ENCODE measurements at regions not wholly inside any gene's neighbourhood (a gene's known extent, or its start where the extent isn't known, plus 50 kb on each side); places are given as distances from the start of the nearest gene placed in this dataset.

GRCh38 chr6:98576791-98577190 lies 257.6 kb upstream of the POU3F2 start:
- no peaks in the 10 kb centered on the region for H3K79me2 ChIP-seq (ENCODE audit: insufficient read depth, low read depth)
- H2AFZ ChIP-seq (ENCODE audit: low read depth), result no peak overlapping the region
- H3K4me1 ChIP-seq (ENCODE audit: low read depth, poor library complexity, severe bottlenecking), result no peaks in the 10 kb centered on the region
- H3K36me3 ChIP-seq (ENCODE audit: insufficient read depth), result no peaks in the 10 kb centered on the region
- H3K27me3 ChIP-seq (ENCODE audit: insufficient read depth, low read depth), result no peaks in the 10 kb centered on the region
- no peak overlapping the region for H3K27ac ChIP-seq
- no peaks in the 10 kb centered on the region for H4K20me1 ChIP-seq (ENCODE audit: insufficient read depth)
- no peak overlapping the region for H3K9ac ChIP-seq
- H3K4me3 ChIP-seq (IDR thresholded peaks at IDR 0.05; ENCODE audit: insufficient read depth, low read depth, low read length), result no peak overlapping the region
- TF ChIP-seq CTCF (conservative IDR thresholded peaks at IDR 0.05; ENCODE audit: low read depth, low read length), result no peak
- H3K4me2 ChIP-seq, result no peak overlapping the region

- H3K36me3 ChIP-seq (ENCODE audit: insufficient read depth), result no peaks in the 10 kb centered on the region
- no peak overlapping the region for H3K27ac ChIP-seq
- no peaks in the 10 kb centered on the region for H4K20me1 ChIP-seq (ENCODE audit: insufficient read depth)
- H3K27me3 ChIP-seq (ENCODE audit: insufficient read depth, low read depth), result no peaks in the 10 kb centered on the region
- no peak overlapping the region for H3K9ac ChIP-seq
- no peaks in the 10 kb centered on the region for H3K4me1 ChIP-seq (ENCODE audit: low read depth, poor library complexity, severe bottlenecking)
- no peak overlapping the region for H2AFZ ChIP-seq (ENCODE audit: low read depth)
- H3K4me2 ChIP-seq, result no peak overlapping the region
- no peaks in the 10 kb centered on the region for H3K79me2 ChIP-seq (ENCODE audit: insufficient read depth, low read depth)
- no peak for TF ChIP-seq CTCF (conservative IDR thresholded peaks at IDR 0.05; ENCODE audit: low read depth, low read length)
- H3K4me3 ChIP-seq (IDR thresholded peaks at IDR 0.05; ENCODE audit: insufficient read depth, low read depth, low read length), result no peak overlapping the region
These were observed 256.4 kb upstream of the POU3F2 start for GRCh38 chr6:98578016-98578415.

GRCh38 chr6:98579079-98579478 lies 255.3 kb upstream of the POU3F2 start:
- H3K9ac ChIP-seq, result no peak overlapping the region
- no peak overlapping the region for H2AFZ ChIP-seq (ENCODE audit: low read depth)
- H3K27me3 ChIP-seq (ENCODE audit: insufficient read depth, low read depth), result no peaks in the 10 kb centered on the region
- H3K79me2 ChIP-seq (ENCODE audit: insufficient read depth, low read depth), result no peaks in the 10 kb centered on the region
- H4K20me1 ChIP-seq (ENCODE audit: insufficient read depth), result no peaks in the 10 kb centered on the region
- H3K4me1 ChIP-seq (ENCODE audit: low read depth, poor library complexity, severe bottlenecking), result no peaks in the 10 kb centered on the region
- H3K36me3 ChIP-seq (ENCODE audit: insufficient read depth), result no peaks in the 10 kb centered on the region
- no peak overlapping the region for H3K4me2 ChIP-seq
- H3K4me3 ChIP-seq (IDR thresholded peaks at IDR 0.05; ENCODE audit: insufficient read depth, low read depth, low read length), result no peak overlapping the region
- TF ChIP-seq CTCF (conservative IDR thresholded peaks at IDR 0.05; ENCODE audit: low read depth, low read length), result no peak
- H3K27ac ChIP-seq, result no peak overlapping the region

GRCh38 chr6:98579941-98580340 lies 254.4 kb upstream of the POU3F2 start:
- Histone ChIP-seq H4K20me1 (ENCODE audit: insufficient read depth) (no peaks in the 10 kb centered on the region), H3K9ac (no peak overlapping the region), H3K27ac (no peak overlapping the region), H3K4me2 (no peak overlapping the region), H3K27me3 (ENCODE audit: insufficient read depth, low read depth) (no peaks in the 10 kb centered on the region), H3K79me2 (ENCODE audit: insufficient read depth, low read depth) (no peaks in the 10 kb centered on the region), H3K36me3 (ENCODE audit: insufficient read depth) (no peaks in the 10 kb centered on the region), H2AFZ (ENCODE audit: low read depth) (no peak overlapping the region), H3K4me3 (IDR thresholded peaks at IDR 0.05; ENCODE audit: insufficient read depth, low read depth, low read length) (no peak overlapping the region), H3K4me1 (ENCODE audit: low read depth, poor library complexity, severe bottlenecking) (no peaks in the 10 kb centered on the region)
- TF ChIP-seq CTCF (conservative IDR thresholded peaks at IDR 0.05; ENCODE audit: low read depth, low read length), result no peak

- Histone ChIP-seq H3K79me2 (ENCODE audit: insufficient read depth, low read depth) (no peaks in the 10 kb centered on the region), H3K36me3 (ENCODE audit: insufficient read depth) (no peaks in the 10 kb centered on the region), H3K9ac (no peak overlapping the region), H3K27ac (no peak overlapping the region), H3K4me3 (IDR thresholded peaks at IDR 0.05; ENCODE audit: insufficient read depth, low read depth, low read length) (no peak overlapping the region), H3K4me1 (ENCODE audit: low read depth, poor library complexity, severe bottlenecking) (no peaks in the 10 kb centered on the region), H3K4me2 (no peak overlapping the region), H4K20me1 (ENCODE audit: insufficient read depth) (no peaks in the 10 kb centered on the region), H3K27me3 (ENCODE audit: insufficient read depth, low read depth) (no peaks in the 10 kb centered on the region), H2AFZ (ENCODE audit: low read depth) (no peak overlapping the region)
- no peak for TF ChIP-seq CTCF (conservative IDR thresholded peaks at IDR 0.05; ENCODE audit: low read depth, low read length)
These were observed 252.7 kb upstream of the POU3F2 start for GRCh38 chr6:98581705-98582104.

All from KMS-11 (cell line).